IgD-negative memory B cell (primary cell): ENCODE measurements at regions not wholly inside any gene's neighbourhood (a gene's known extent, or its start where the extent isn't known, plus 50 kb on each side); places are given as distances from the start of the nearest gene placed in this dataset.

ENCODE experiments used
- H3K27ac Mint-ChIP-seq, 3 donors: one replicate each; pipeline ENCODE4 v1.8.0; 2020 to 2022; ENCODE audit warnings: mild to moderate bottlenecking in 3 of 3, mixed read lengths in 3 of 3, moderate library complexity in 1 of 3
- H3K27me3 Mint-ChIP-seq: one replicate; pipeline ENCODE4 v1.8.0; 2021; ENCODE audit warnings: mixed read lengths
- H3K36me3 Mint-ChIP-seq: one replicate; pipeline ENCODE4 v1.8.0; 2020; ENCODE audit warnings: mild to moderate bottlenecking, mixed read lengths
- H3K4me1 Mint-ChIP-seq, 3 donors: one replicate each; pipeline ENCODE4 v1.8.0; 2020 to 2022; ENCODE audit warnings: mixed read lengths in 3 of 3, mild to moderate bottlenecking in 1 of 3
- H3K4me3 Mint-ChIP-seq, 4 donors: one replicate each; pipeline ENCODE4 v1.8.0; 2020 to 2022; ENCODE audit warnings: mild to moderate bottlenecking in 4 of 4, mixed read lengths in 4 of 4, moderate library complexity in 3 of 4
- H3K9me3 Mint-ChIP-seq, 3 donors: one replicate each; pipeline ENCODE4 v1.8.0; 2020 to 2021; ENCODE audit warnings: mixed read lengths in 3 of 3, mild to moderate bottlenecking in 1 of 3

- Mint-ChIP-seq H3K4me3 (no peak overlapping the region), H3K27me3 (peaks cover 2% of the 10 kb centered on the region), H3K4me1 (peaks cover 0 to 2% (median 0%) of the 10 kb centered on the region in 3 donors), H3K36me3 (no peaks in the 10 kb centered on the region), H3K9me3 (peaks cover 1 to 4% (median 4%) of the 10 kb centered on the region in 3 donors), H3K27ac (no peak overlapping the region)
These were observed 655.9 kb upstream of the IGFBP3 start for GRCh38 chr7:46576950-46577349.

GRCh38 chr7:46572691-46573090 is 651.6 kb upstream of the IGFBP3 start:
- no peak overlapping the region for H3K4me3 Mint-ChIP-seq
- H3K27me3 Mint-ChIP-seq, result no peaks in the 10 kb centered on the region
- H3K27ac Mint-ChIP-seq, result no peak overlapping the region
- H3K9me3 Mint-ChIP-seq, result peaks cover 1 to 4% (median 3%) of the 10 kb centered on the region in 3 donors
- no peaks in the 10 kb centered on the region for H3K4me1 Mint-ChIP-seq
- no peaks in the 10 kb centered on the region for H3K36me3 Mint-ChIP-seq

- peaks cover 0 to 4% (median 3%) of the 10 kb centered on the region in 3 donors for H3K9me3 Mint-ChIP-seq
- H3K4me1 Mint-ChIP-seq, result no peaks in the 10 kb centered on the region
- H3K36me3 Mint-ChIP-seq, result no peaks in the 10 kb centered on the region
- no peaks in the 10 kb centered on the region for H3K27me3 Mint-ChIP-seq
- H3K27ac Mint-ChIP-seq, result no peak overlapping the region
- no peak overlapping the region for H3K4me3 Mint-ChIP-seq
These were observed 650.9 kb upstream of the IGFBP3 start for GRCh38 chr7:46571996-46572395.

DNA sequence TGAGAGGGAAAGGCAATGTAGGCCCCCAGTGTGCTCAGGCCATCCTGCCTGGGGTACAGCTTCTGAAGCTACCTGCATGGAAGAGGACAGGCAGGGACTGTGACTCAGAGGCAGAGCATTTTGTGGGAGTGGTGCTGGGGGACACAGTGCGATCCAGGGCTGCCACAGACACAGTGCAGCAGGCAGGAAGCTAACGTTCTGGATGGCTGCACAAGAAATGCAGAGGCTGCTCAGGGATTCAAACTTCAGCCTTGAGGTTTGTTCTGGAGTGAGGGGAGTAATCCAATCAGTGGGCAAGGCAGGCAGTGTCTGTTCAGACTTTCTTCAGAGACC is 648.0 kb upstream of the IGFBP3 start:
- Mint-ChIP-seq H3K4me1 (no peaks in the 10 kb centered on the region), H3K4me3 (no peak overlapping the region), H3K9me3 (peaks cover 0 to 5% (median 0%) of the 10 kb centered on the region in 3 donors), H3K27me3 (no peaks in the 10 kb centered on the region), H3K36me3 (no peaks in the 10 kb centered on the region), H3K27ac (no peak overlapping the region)

DNA sequence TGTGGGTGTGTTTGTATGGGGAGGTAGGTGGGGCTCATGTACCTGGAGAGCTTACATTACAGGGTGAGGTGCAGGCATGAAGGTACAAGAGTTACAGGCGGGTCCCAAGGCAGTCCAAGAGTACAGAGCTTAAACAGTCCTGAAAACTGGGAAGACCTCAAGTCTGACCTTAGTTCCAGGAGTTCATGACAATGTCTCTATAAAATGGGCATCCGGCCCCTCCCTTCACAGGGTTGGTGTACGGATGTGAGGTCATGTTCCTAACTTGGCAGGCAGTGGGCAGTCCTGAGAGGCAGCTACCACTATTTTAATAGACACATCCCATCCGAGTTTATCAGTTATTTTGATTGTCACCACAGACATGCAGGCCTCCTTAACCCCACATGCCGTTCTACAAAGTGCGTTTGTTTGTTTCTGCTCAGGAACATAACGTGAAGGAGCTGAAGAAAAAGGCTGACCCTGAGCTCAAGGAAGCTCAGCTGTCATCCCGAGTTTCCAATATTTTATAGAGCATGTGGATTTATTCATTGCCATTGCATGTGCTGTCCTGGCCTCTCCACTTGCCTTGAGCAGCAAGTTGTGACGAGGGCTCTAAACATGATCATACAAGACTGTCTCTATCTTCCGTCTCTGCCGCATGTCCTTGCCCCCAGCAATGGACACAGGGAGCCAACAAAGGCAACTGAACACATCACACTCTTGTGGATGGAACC is 647.5 kb upstream of the IGFBP3 start:
- Mint-ChIP-seq H3K27me3 (no peaks in the 10 kb centered on the region), H3K4me1 (no peaks in the 10 kb centered on the region), H3K36me3 (no peaks in the 10 kb centered on the region), H3K9me3 (peaks cover 0 to 5% (median 0%) of the 10 kb centered on the region in 3 donors), H3K4me3 (no peak overlapping the region), H3K27ac (no peak overlapping the region)

DNA sequence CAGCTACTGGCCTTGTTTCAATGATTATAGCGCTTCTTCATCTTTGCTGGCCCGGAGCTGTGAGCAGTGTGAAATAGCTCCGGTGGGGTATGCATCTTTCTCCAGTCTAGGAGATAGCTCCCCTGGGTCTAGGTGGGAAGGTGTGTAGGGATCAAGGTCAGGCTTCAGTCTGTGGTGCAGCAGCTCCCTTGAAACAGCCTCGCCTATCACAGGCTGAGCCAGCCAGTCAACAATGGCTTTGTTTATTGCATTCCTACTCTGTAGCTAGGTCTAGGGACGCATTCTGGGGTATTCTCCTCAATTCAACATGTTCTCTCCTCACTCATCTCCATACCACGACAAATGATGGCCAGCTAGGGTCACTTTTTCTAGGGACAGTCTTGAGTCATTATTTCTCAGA is 646.8 kb upstream of the IGFBP3 start:
- no peaks in the 10 kb centered on the region for H3K4me1 Mint-ChIP-seq
- H3K4me3 Mint-ChIP-seq, result no peak overlapping the region
- no peaks in the 10 kb centered on the region for H3K36me3 Mint-ChIP-seq
- H3K27me3 Mint-ChIP-seq, result no peaks in the 10 kb centered on the region
- H3K27ac Mint-ChIP-seq, result no peak overlapping the region
- H3K9me3 Mint-ChIP-seq, result peaks cover 0 to 4% (median 0%) of the 10 kb centered on the region in 3 donors

GRCh38 chr7:46566097-46566774 is 645.2 kb upstream of the IGFBP3 start:
- no peak overlapping the region for H3K4me3 Mint-ChIP-seq

GRCh38 chr7:46565253-46566096 is 644.4 kb upstream of the IGFBP3 start:
- Mint-ChIP-seq H3K9me3 (peaks cover 0 to 7% (median 3%) of the 10 kb centered on the region in 3 donors), H3K36me3 (no peaks in the 10 kb centered on the region), H3K27ac (no peak overlapping the region), H3K4me3 (no peak overlapping the region), H3K27me3 (no peaks in the 10 kb centered on the region), H3K4me1 (no peaks in the 10 kb centered on the region)

More at GRCh38 chr7:46566097-46566774, 645.2 kb upstream of the IGFBP3 start:
- no peak overlapping the region for H3K27ac Mint-ChIP-seq
- H3K4me1 Mint-ChIP-seq, result no peaks in the 10 kb centered on the region
- no peaks in the 10 kb centered on the region for H3K27me3 Mint-ChIP-seq
- H3K9me3 Mint-ChIP-seq, result peaks cover 0 to 7% (median 2%) of the 10 kb centered on the region in 3 donors
- H3K36me3 Mint-ChIP-seq, result no peaks in the 10 kb centered on the region

- Mint-ChIP-seq H3K4me1 (no peaks in the 10 kb centered on the region), H3K27me3 (no peaks in the 10 kb centered on the region), H3K27ac (no peak overlapping the region), H3K36me3 (no peaks in the 10 kb centered on the region), H3K9me3 (peaks cover 0 to 3% (median 3%) of the 10 kb centered on the region in 3 donors), H3K4me3 (no peak overlapping the region)
These were observed 638.2 kb upstream of the IGFBP3 start for GRCh38 chr7:46559194-46559832.

DNA sequence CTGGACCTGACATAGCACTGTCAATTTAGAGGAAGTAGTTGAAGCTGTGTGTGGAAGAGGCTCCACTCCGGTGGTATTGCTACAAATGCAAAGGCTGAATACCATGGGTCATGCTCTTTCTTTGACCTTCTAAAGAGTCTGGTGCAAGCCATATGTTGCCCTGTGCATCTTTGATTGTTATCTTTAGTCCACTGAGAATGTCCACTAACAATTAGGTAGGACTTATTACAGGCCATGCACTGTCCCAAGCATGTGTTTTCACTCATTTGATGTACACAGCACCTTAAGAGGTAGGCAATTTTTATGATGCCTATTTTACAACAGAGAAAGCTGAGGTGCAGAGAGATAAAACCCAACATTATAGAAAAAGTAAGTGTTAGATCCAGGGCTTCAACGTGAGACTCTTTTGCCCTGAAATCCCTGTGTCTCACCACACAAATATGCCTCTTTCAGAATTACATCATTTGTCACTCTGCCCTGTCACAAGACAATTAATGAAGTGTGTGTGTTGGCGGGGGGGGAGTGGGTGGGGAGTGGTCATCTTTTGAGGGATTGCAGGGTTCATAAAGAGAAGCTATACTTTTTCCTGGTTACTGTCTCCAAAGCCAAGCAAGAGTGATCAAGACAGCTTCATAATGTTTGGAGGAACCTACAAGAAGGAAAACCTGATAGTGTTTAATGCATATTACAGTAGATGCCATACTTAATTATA is 637.6 kb upstream of the IGFBP3 start:
- Mint-ChIP-seq H3K36me3 (no peaks in the 10 kb centered on the region), H3K9me3 (peaks cover 2 to 3% (median 3%) of the 10 kb centered on the region in 3 donors), H3K4me1 (no peaks in the 10 kb centered on the region), H3K27ac (no peak overlapping the region), H3K27me3 (no peaks in the 10 kb centered on the region), H3K4me3 (no peak overlapping the region)

GRCh38 chr7:46557781-46558180 is 636.7 kb upstream of the IGFBP3 start:
- Mint-ChIP-seq H3K4me1 (no peaks in the 10 kb centered on the region), H3K9me3 (peaks cover 2 to 3% (median 3%) of the 10 kb centered on the region in 3 donors)

GRCh38 chr7:46557295-46557711 is 636.2 kb upstream of the IGFBP3 start:
- no peaks in the 10 kb centered on the region for H3K27me3 Mint-ChIP-seq
- no peak overlapping the region for H3K27ac Mint-ChIP-seq
- no peak overlapping the region for H3K4me3 Mint-ChIP-seq
- H3K4me1 Mint-ChIP-seq, result no peaks in the 10 kb centered on the region
- H3K36me3 Mint-ChIP-seq, result no peaks in the 10 kb centered on the region
- peaks cover 2 to 7% (median 3%) of the 10 kb centered on the region in 3 donors for H3K9me3 Mint-ChIP-seq

More at GRCh38 chr7:46557781-46558180, 636.7 kb upstream of the IGFBP3 start:
- no peak overlapping the region for H3K4me3 Mint-ChIP-seq
- H3K36me3 Mint-ChIP-seq, result no peaks in the 10 kb centered on the region
- no peaks in the 10 kb centered on the region for H3K27me3 Mint-ChIP-seq
- H3K27ac Mint-ChIP-seq, result no peak overlapping the region

- no peaks in the 10 kb centered on the region for H3K36me3 Mint-ChIP-seq
- peaks cover 0 to 3% (median 2%) of the 10 kb centered on the region in 3 donors for H3K9me3 Mint-ChIP-seq
- no peaks in the 10 kb centered on the region for H3K27me3 Mint-ChIP-seq
- no peak overlapping the region for H3K27ac Mint-ChIP-seq
- no peak overlapping the region for H3K4me3 Mint-ChIP-seq
- H3K4me1 Mint-ChIP-seq, result no peaks in the 10 kb centered on the region
These were observed 633.8 kb upstream of the IGFBP3 start for GRCh38 chr7:46554688-46555422.

DNA sequence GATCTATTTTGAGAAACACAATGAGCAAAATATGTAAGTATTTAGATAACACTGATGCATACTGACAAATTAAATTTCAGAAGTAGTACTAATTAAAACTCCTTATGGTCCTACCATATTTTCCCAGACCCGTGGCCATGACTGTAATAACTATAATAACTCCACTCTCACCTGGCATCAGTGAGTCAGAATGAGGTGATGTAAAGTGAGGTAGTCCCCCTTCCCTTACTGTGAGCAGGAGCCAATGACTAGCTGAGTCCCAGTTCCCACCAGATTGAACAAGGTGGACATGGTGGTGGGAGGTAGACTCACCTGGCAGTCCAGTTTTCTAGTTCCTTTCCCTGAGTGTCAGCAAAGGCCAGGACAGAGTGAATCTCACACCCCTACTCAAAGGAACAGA is 630.5 kb upstream of the IGFBP3 start:
- Mint-ChIP-seq H3K4me1 (no peaks in the 10 kb centered on the region), H3K4me3 (no peak overlapping the region), H3K9me3 (peaks cover 2 to 5% (median 3%) of the 10 kb centered on the region in 3 donors), H3K27me3 (no peaks in the 10 kb centered on the region), H3K36me3 (no peaks in the 10 kb centered on the region), H3K27ac (no peak overlapping the region)
